B cell (primary cell): ENCODE measurements at regions not wholly inside any gene's neighbourhood (a gene's known extent, or its start where the extent isn't known, plus 50 kb on each side); places are given as distances from the start of the nearest gene placed in this dataset.

Experiments used
- CTCF ChIP-seq: fragments of 200-600 bp; IDR thresholded peaks from one replicate; pipeline ENCODE4 v1.8.0; 2022; ENCODE audit warnings: antibody characterized with exemption, mild to moderate bottlenecking
- EZH2 ChIP-seq: IDR thresholded peaks from 2 replicates; pipeline ENCODE4 v1.6.1; 2012; ENCODE audit warnings: borderline replicate concordance, low read depth, mild to moderate bottlenecking, moderate library complexity, low read length; ENCODE audit not compliant: insufficient read depth, poor library complexity, severe bottlenecking

DNA sequence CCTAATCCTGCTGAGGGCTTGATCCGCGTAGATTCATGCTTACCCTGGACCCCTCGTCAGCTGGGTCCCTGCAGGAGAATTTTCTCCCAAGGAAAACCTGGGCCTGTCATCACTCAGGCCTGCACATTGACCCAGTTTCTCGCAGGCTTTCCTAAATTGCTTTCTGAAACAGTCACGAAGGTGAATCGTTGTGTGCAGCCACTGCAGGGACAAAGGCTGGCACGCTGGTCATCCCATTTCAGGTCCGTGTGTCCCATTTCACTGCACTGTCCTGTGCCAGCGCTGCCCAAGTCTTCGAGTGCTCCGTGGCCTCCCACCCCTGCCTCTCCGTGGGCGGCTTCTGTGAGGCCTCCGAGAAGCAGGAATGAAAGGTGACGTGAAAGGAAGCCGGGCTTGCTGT, 62.8 kb upstream of the YWHAQ start:
- TF ChIP-seq CTCF (no peak), EZH2 (no peak)
